Transverse colon (tissue), 3 donors: ENCODE measurements at regions not wholly inside any gene's neighbourhood (a gene's known extent, or its start where the extent isn't known, plus 50 kb on each side); places are given as distances from the start of the nearest gene placed in this dataset.

Source experiments
- CTCF ChIP-seq, 5 experiments: fragments of 200-600 bp in 3 of 5; fragments of 450-650 bp in 2 of 5; sonication (generic) in 3 of 5; IDR thresholded peaks; 1 replicate in 2 of 5; 2 replicates in 3 of 5; pipeline ENCODE4 v1.5.1; 2016 to 2017; ENCODE audit warnings: antibody characterized with exemption in 5 of 5, inconsistent platforms in 3 of 5, mild to moderate bottlenecking in 2 of 5, moderate library complexity in 1 of 5
- EP300 ChIP-seq: sonication (generic); formaldehyde crosslinking; IDR thresholded peaks from one replicate; pipeline ENCODE4 v1.6.1; 2017; ENCODE audit warnings: antibody characterized with exemption, low read depth
- POLR2A ChIP-seq: fragments of 450-650 bp; IDR thresholded peaks from one replicate; pipeline ENCODE4 v1.6.1; 2016; ENCODE audit warnings: antibody characterized with exemption, mild to moderate bottlenecking, moderate library complexity

- no peak for TF ChIP-seq CTCF (IDR thresholded peaks at IDR 0.05)
- TF ChIP-seq EP300: no peak
- no peak for TF ChIP-seq POLR2A
Observed at GRCh38 chr14:97644365-97644764, 847.2 kb downstream of the VRK1 start.
